ENCODE measurements at regions not wholly inside any gene's neighbourhood (a gene's known extent, or its start where the extent isn't known, plus 50 kb on each side); places are given as distances from the start of the nearest gene placed in this dataset.

DNA sequence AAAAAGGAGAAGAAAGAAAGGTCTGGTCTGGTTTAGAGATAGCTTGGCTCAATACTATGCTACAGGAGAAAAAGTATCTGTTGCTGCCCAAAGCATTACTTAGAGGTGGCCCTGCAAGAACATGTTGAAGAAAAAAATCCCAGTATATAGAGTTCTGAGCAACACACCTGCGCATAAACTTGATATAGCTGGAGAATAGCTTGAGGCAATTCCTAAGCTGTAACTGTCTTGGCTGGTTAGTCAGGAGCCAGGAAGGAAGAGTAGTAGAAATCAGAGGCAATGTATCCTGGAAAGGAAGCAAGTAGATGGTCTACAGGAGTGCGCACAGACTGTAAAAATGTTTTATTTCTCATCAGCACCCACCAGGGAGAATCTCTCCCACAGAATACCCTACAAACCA, 209.7 kb downstream of the SLITRK1 start:
- Mint-ChIP-seq H3K4me1 (no peaks in the 10 kb centered on the region), H3K4me3 (no peak overlapping the region), H3K27me3 (no peaks in the 10 kb centered on the region), H3K9me3 (ENCODE audit: insufficient read depth) (peaks cover 4% of the 10 kb centered on the region), H3K27ac (no peak overlapping the region)
- DNase-seq = no peak
- ChIA-PET CTCF (no interaction called here), POLR2A (no interaction called here)
- H4K20me1 ChIP-seq (ENCODE audit: control insufficient read depth, insufficient read depth, low read length, poor library complexity, severe bottlenecking) = no peaks in the 10 kb centered on the region
- no peak overlapping the region for H3K27ac ChIP-seq (ENCODE audit: low read length in 2 of 2)
- WGBS (ENCODE audit: insufficient coverage) = no CpG with 5 or more reads among the region's 2 CpGs
- H2AFZ ChIP-seq (ENCODE audit: insufficient read depth, low read depth, low read length, poor library complexity, severe bottlenecking) = no peak overlapping the region
- no peaks in the 10 kb centered on the region for H3K36me3 ChIP-seq (replicated peaks in 1 of 2; ENCODE audit: control extremely low read depth in 1 of 2, control insufficient read depth in 1 of 2, extremely low read depth in 1 of 2, insufficient read depth in 2 of 2, low read length in 1 of 2)
- no peaks in the 10 kb centered on the region for H3K27me3 ChIP-seq (replicated peaks in 1 of 4; ENCODE audit: control extremely low read depth in 1 of 4, control insufficient read depth in 3 of 4, insufficient read depth in 4 of 4, low read length in 3 of 4)
- no peak for ATAC-seq (ENCODE audit: low read depth)
- TF ChIP-seq EZH2 (IDR thresholded peaks at IDR 0.05; ENCODE audit: borderline replicate concordance, insufficient read depth, low read depth, low read length, poor library complexity, severe bottlenecking) = no peak
- TF ChIP-seq, protein P1, sequence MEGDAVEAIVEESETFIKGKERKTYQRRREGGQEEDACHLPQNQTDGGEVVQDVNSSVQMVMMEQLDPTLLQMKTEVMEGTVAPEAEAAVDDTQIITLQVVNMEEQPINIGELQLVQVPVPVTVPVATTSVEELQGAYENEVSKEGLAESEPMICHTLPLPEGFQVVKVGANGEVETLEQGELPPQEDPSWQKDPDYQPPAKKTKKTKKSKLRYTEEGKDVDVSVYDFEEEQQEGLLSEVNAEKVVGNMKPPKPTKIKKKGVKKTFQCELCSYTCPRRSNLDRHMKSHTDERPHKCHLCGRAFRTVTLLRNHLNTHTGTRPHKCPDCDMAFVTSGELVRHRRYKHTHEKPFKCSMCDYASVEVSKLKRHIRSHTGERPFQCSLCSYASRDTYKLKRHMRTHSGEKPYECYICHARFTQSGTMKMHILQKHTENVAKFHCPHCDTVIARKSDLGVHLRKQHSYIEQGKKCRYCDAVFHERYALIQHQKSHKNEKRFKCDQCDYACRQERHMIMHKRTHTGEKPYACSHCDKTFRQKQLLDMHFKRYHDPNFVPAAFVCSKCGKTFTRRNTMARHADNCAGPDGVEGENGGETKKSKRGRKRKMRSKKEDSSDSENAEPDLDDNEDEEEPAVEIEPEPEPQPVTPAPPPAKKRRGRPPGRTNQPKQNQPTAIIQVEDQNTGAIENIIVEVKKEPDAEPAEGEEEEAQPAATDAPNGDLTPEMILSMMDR (IDR thresholded peaks at IDR 0.05) = no peak
- intact Hi-C loops (cut with micrococcal nuclease) = no loop called here
- no peaks in the 10 kb centered on the region for H3K79me2 ChIP-seq (ENCODE audit: control insufficient read depth, insufficient read depth, low read length)
- H3K4me3 ChIP-seq (ENCODE audit: control extremely low read depth in 1 of 5, extremely low read depth in 1 of 5, insufficient read depth in 1 of 5, low read depth in 2 of 5, low read length in 4 of 5) = no peak overlapping the region
- H3K4me1 ChIP-seq (ENCODE audit: control insufficient read depth in 2 of 2, insufficient read depth in 2 of 2, low read length in 2 of 2) = no peaks in the 10 kb centered on the region
- peaks cover 0 to 11% (median 0%) of the 10 kb centered on the region in 3 donors for H3K9me3 ChIP-seq (ENCODE audit: control extremely low read depth in 1 of 3, control insufficient read depth in 2 of 3, insufficient read depth in 1 of 3, low read length in 2 of 3)
- H3K9ac ChIP-seq (ENCODE audit: low read length) = no peak overlapping the region
- H3K4me2 ChIP-seq (replicated peaks; ENCODE audit: low read depth, low read length, poor library complexity, severe bottlenecking) = no peak overlapping the region

DNA sequence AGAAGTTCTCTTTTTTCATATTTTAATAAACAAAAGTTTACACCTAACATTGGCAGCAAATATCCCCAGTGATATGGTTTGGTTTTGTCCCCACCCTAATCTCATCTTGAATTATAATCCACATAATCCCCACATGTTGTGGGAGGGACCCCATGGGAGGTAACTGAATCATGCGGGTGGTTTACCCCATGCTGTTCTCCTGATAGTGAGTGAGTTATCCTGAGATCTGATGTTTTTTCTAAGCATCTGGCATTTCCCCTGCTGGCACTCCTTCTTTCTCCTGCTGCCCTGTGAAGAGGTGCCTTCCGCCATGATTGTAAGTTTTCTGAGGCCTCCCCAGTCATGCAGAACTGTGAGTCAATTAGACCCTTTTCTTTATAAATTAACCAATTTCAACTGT, 214.7 kb downstream of the SLITRK1 start:
- Mint-ChIP-seq H3K4me1 (no peaks in the 10 kb centered on the region), H3K27ac (no peak overlapping the region), H3K4me3 (no peak overlapping the region), H3K27me3 (no peaks in the 10 kb centered on the region), H3K9me3 (ENCODE audit: insufficient read depth) (peaks cover 5% of the 10 kb centered on the region)
- Histone ChIP-seq H3K4me2 (replicated peaks; ENCODE audit: low read depth, low read length, poor library complexity, severe bottlenecking) (no peak overlapping the region), H3K4me3 (ENCODE audit: control extremely low read depth in 1 of 5, extremely low read depth in 1 of 5, insufficient read depth in 1 of 5, low read depth in 2 of 5, low read length in 4 of 5) (no peak overlapping the region), H3K79me2 (ENCODE audit: control insufficient read depth, insufficient read depth, low read length) (no peaks in the 10 kb centered on the region), H3K27ac (ENCODE audit: low read length in 2 of 2) (no peak overlapping the region), H3K9me3 (ENCODE audit: control extremely low read depth in 1 of 3, control insufficient read depth in 2 of 3, insufficient read depth in 1 of 3, low read length in 2 of 3) (peaks cover 0 to 8% (median 0%) of the 10 kb centered on the region in 3 donors), H3K4me1 (ENCODE audit: control insufficient read depth in 2 of 2, insufficient read depth in 2 of 2, low read length in 2 of 2) (no peaks in the 10 kb centered on the region), H3K36me3 (replicated peaks in 1 of 2; ENCODE audit: control extremely low read depth in 1 of 2, control insufficient read depth in 1 of 2, extremely low read depth in 1 of 2, insufficient read depth in 2 of 2, low read length in 1 of 2) (no peaks in the 10 kb centered on the region), H3K27me3 (replicated peaks in 1 of 4; ENCODE audit: control extremely low read depth in 1 of 4, control insufficient read depth in 3 of 4, insufficient read depth in 4 of 4, low read length in 3 of 4) (no peaks in the 10 kb centered on the region), H3K9ac (ENCODE audit: low read length) (no peak overlapping the region), H2AFZ (ENCODE audit: insufficient read depth, low read depth, low read length, poor library complexity, severe bottlenecking) (no peak overlapping the region), H4K20me1 (ENCODE audit: control insufficient read depth, insufficient read depth, low read length, poor library complexity, severe bottlenecking) (no peaks in the 10 kb centered on the region)
- no CpG with 5 or more reads among the region's 2 CpGs for WGBS (ENCODE audit: insufficient coverage)
- ATAC-seq (ENCODE audit: low read depth) (no peak), DNase-seq (no peak)
- ChIA-PET CTCF (no interaction called here), POLR2A (no interaction called here)
- TF ChIP-seq, protein P1 (IDR thresholded peaks at IDR 0.05) = no peak
- no peak for TF ChIP-seq EZH2 (IDR thresholded peaks at IDR 0.05; ENCODE audit: borderline replicate concordance, insufficient read depth, low read depth, low read length, poor library complexity, severe bottlenecking)
- intact Hi-C loops (cut with micrococcal nuclease) = no loop called here
